Lung (tissue), 11 donors: ENCODE measurements at regions not wholly inside any gene's neighbourhood (a gene's known extent, or its start where the extent isn't known, plus 50 kb on each side); places are given as distances from the start of the nearest gene placed in this dataset.

Experiments
- ATAC-seq: fragments of 200-7000 bp; cut with Tn5 transposase; one replicate; pipeline ENCODE4 v1.9.1; 2020; ENCODE audit warnings: moderate number of reproducible peaks; ENCODE audit not compliant: insufficient read depth, low FRiP score
- DNase-seq, 3 donors: peaks; one replicate each; pipeline ENCODE4 v3.0.0-alpha.2; 2013 to 2017
- H3K27ac ChIP-seq, 2 donors: one replicate each; pipeline ENCODE4 v1.5.1; 2013; ENCODE audit warnings: mild to moderate bottlenecking in 2 of 2, moderate library complexity in 2 of 2, control low read depth in 1 of 2, inconsistent platforms in 1 of 2, low read depth in 1 of 2, low read length in 1 of 2
- H3K27me3 ChIP-seq, 3 donors: one replicate each; pipeline ENCODE4 v1.5.1; 2013; ENCODE audit warnings: low read length in 2 of 3; ENCODE audit not compliant: control insufficient read depth in 3 of 3, insufficient read depth in 3 of 3
- H3K36me3 ChIP-seq, 4 donors: one replicate each; pipeline ENCODE4 v1.5.1; 2013; ENCODE audit warnings: low read length in 4 of 4, mild to moderate bottlenecking in 1 of 4, moderate library complexity in 1 of 4; ENCODE audit not compliant: control insufficient read depth in 4 of 4, insufficient read depth in 4 of 4
- H3K4me1 ChIP-seq, 5 donors: one replicate each; pipeline ENCODE4 v1.5.1; 2013; ENCODE audit warnings: low read length in 5 of 5, mild to moderate bottlenecking in 2 of 5, moderate library complexity in 1 of 5; ENCODE audit not compliant: control insufficient read depth in 5 of 5, insufficient read depth in 5 of 5
- H3K4me3 ChIP-seq: one replicate; pipeline ENCODE4 v1.5.1; 2013; ENCODE audit warnings: mild to moderate bottlenecking, control low read depth, moderate library complexity
- H3K9ac ChIP-seq, 2 donors: one replicate each; pipeline ENCODE4 v1.5.1; 2013; ENCODE audit warnings: low read length in 2 of 2, control low read depth in 1 of 2; ENCODE audit not compliant: insufficient read depth in 1 of 2
- H3K9me3 ChIP-seq, 4 donors: one replicate each; pipeline ENCODE4 v1.5.1; 2013; ENCODE audit warnings: low read length in 3 of 4, mild to moderate bottlenecking in 1 of 4, moderate library complexity in 1 of 4; ENCODE audit not compliant: control insufficient read depth in 4 of 4, insufficient read depth in 3 of 4
- CTCF ChIP-seq: IDR thresholded peaks from 2 replicates; pipeline ENCODE4 v1.5.1; 2012; ENCODE audit warnings: mild to moderate bottlenecking; ENCODE audit errors: control extremely low read depth, extremely low read depth
- WGBS, 2 donors: extraction: QIAGEN DNeasy Blood & Tissue Kit; methylation state at CpG; one replicate each; pipeline ENCODE4 v1.1.7; 2013; 5-methylcytosine and 5-hydroxymethylcytosine counted together
- donor health status: control.
- donor health status: control.
- donor health status: Bipolar disorder and iron deficiency.
- donor health status: healthy.
- donor health status: DM: yes; HTN: yes; CAD: no.

GRCh38 chr6:145283856-145284255 is 451.5 kb downstream of the EPM2A start:
- ATAC-seq, result no peak
- no peaks in the 10 kb centered on the region for H3K4me1 ChIP-seq
- no peak overlapping the region for H3K9ac ChIP-seq
- DNase-seq, result no peak
- TF ChIP-seq CTCF, result no peak
- no peak overlapping the region for H3K4me3 ChIP-seq
- H3K36me3 ChIP-seq, result no peaks in the 10 kb centered on the region
- no peak overlapping the region for H3K27ac ChIP-seq
- H3K9me3 ChIP-seq, result no peaks in the 10 kb centered on the region
- H3K27me3 ChIP-seq, result no peaks in the 10 kb centered on the region
- 96 to 97% methylated on average over 2 of the region's 2 CpGs for WGBS, 2 donors

- no peak overlapping the region for H3K27ac ChIP-seq
- TF ChIP-seq CTCF, result no peak
- no peaks in the 10 kb centered on the region for H3K36me3 ChIP-seq
- DNase-seq (no peak), ATAC-seq (no peak)
- no peak overlapping the region for H3K9ac ChIP-seq
- no peaks in the 10 kb centered on the region for H3K4me1 ChIP-seq
- no peaks in the 10 kb centered on the region for H3K9me3 ChIP-seq
- H3K4me3 ChIP-seq, result no peak overlapping the region
- H3K27me3 ChIP-seq, result no peaks in the 10 kb centered on the region
- WGBS, 2 donors, result 86 to 93% methylated on average over 1 of the region's 1 CpG
These were observed 448.4 kb downstream of the EPM2A start for GRCh38 chr6:145286916-145287315.

- ATAC-seq (no peak), DNase-seq (no peak)
- no peaks in the 10 kb centered on the region for H3K27me3 ChIP-seq
- no peak overlapping the region for H3K27ac ChIP-seq
- H3K4me1 ChIP-seq, result peaks cover 0 to 3% (median 0%) of the 10 kb centered on the region in 5 donors
- TF ChIP-seq CTCF, result no peak
- H3K9ac ChIP-seq, result no peak overlapping the region
- H3K9me3 ChIP-seq, result no peaks in the 10 kb centered on the region
- no peaks in the 10 kb centered on the region for H3K36me3 ChIP-seq
- no peak overlapping the region for H3K4me3 ChIP-seq
- 90 to 92% methylated on average over 3 of the region's 3 CpGs for WGBS, 2 donors
These were observed 445.7 kb downstream of the EPM2A start for GRCh38 chr6:145289573-145289972.

GRCh38 chr6:145290122-145290521 is 445.2 kb downstream of the EPM2A start:
- ATAC-seq (no peak), DNase-seq (no peak)
- no peak overlapping the region for H3K27ac ChIP-seq
- H3K9me3 ChIP-seq, result no peaks in the 10 kb centered on the region
- 93 to 98% methylated on average over 2 of the region's 2 CpGs for WGBS, 2 donors
- no peak overlapping the region for H3K4me3 ChIP-seq
- no peaks in the 10 kb centered on the region for H3K36me3 ChIP-seq
- no peak for TF ChIP-seq CTCF
- H3K4me1 ChIP-seq, result peaks cover 0 to 3% (median 0%) of the 10 kb centered on the region in 5 donors
- no peak overlapping the region for H3K9ac ChIP-seq
- H3K27me3 ChIP-seq, result no peaks in the 10 kb centered on the region
